IPS-15b (cell line): ENCODE measurements at regions not wholly inside any gene's neighbourhood (a gene's known extent, or its start where the extent isn't known, plus 50 kb on each side); places are given as distances from the start of the nearest gene placed in this dataset.
"Not testable (repeated sequence)": the region's sequence is repeated elsewhere in the genome, so short reads cannot be mapped to it uniquely, and the experiment has no call there.

Experiments
- H3K27me3 ChIP-seq: one replicate; pipeline ENCODE4 v1.6.1; 2013; ENCODE audit warnings: low read length; ENCODE audit not compliant: control insufficient read depth, insufficient read depth
- H3K36me3 ChIP-seq: one replicate; pipeline ENCODE4 v1.6.1; 2013; ENCODE audit warnings: low read length; ENCODE audit not compliant: control insufficient read depth, insufficient read depth
- H3K4me1 ChIP-seq: one replicate; pipeline ENCODE4 v1.6.1; 2013; ENCODE audit warnings: mild to moderate bottlenecking, low read length; ENCODE audit not compliant: control insufficient read depth, insufficient read depth
- H3K4me3 ChIP-seq: one replicate; pipeline ENCODE4 v1.5.1; 2013; ENCODE audit warnings: low read depth, low read length
- H3K9ac ChIP-seq: one replicate; pipeline ENCODE4 v1.6.1; 2013; ENCODE audit warnings: low read depth, mild to moderate bottlenecking, low read length
- H3K9me3 ChIP-seq: one replicate; pipeline ENCODE4 v1.6.1; 2013; ENCODE audit warnings: mild to moderate bottlenecking, low read length; ENCODE audit not compliant: control insufficient read depth, insufficient read depth

GRCh38 chr1:117739504-117739903 is 133.7 kb downstream of the TENT5C start:
- no peak overlapping the region for H3K4me3 ChIP-seq
- H3K4me1 ChIP-seq: no peaks in the 10 kb centered on the region
- no peaks in the 10 kb centered on the region for H3K27me3 ChIP-seq
- H3K36me3 ChIP-seq: no peaks in the 10 kb centered on the region
- no peak overlapping the region for H3K9ac ChIP-seq
- no peaks in the 10 kb centered on the region for H3K9me3 ChIP-seq

DNA sequence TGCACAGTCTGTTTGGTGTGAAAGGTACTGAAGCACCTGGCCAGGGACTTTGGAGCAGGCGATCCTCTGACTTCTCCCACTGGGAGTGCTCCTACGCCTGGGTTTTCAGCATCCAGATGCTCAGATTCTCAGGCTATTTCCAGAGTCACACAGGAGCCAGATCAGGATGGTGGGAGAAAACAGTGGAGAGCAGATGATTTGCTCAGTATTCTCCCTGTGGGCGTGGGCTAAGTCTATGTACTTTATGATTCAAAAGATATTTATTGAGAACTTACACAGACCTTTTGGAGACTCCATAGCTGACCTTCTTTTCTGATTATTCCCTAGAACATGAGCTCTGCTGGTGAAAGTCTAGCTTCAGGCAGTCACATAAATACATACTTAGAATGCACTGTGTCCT is 134.6 kb downstream of the TENT5C start:
- H3K9me3 ChIP-seq: no peaks in the 10 kb centered on the region
- no peaks in the 10 kb centered on the region for H3K27me3 ChIP-seq
- no peaks in the 10 kb centered on the region for H3K4me1 ChIP-seq
- H3K36me3 ChIP-seq: no peaks in the 10 kb centered on the region
- no peak overlapping the region for H3K4me3 ChIP-seq
- H3K9ac ChIP-seq: no peak overlapping the region

- not testable (repeated sequence) for H3K9me3 ChIP-seq, H3K4me3 ChIP-seq, H3K4me1 ChIP-seq, H3K27me3 ChIP-seq, H3K36me3 ChIP-seq, H3K9ac ChIP-seq
Measured at GRCh38 chr1:117746565-117746964, 140.7 kb downstream of the TENT5C start.

DNA sequence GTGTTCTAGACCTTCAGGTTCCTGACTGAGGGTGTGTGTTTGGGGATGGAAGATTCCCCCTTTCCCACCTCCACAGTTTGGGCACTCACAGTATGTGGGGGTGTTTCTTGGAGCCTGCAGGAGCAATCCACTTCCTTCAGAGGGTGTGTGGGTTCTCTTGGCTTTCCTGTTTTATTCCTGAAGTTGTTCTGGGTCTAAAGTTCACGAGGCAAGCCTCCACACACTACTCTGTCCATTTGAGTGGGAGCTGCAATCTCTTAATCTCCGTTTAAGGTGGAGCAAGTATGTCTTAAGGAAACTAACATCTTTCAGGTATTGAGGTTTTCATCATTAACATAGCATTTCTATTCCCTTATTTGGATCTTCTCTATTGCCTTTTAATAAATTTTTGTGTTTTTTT is 141.8 kb downstream of the TENT5C start:
- Histone ChIP-seq H3K9me3 (no peaks in the 10 kb centered on the region), H3K27me3 (no peaks in the 10 kb centered on the region), H3K4me3 (no peak overlapping the region), H3K4me1 (no peaks in the 10 kb centered on the region), H3K36me3 (no peaks in the 10 kb centered on the region), H3K9ac (no peak overlapping the region)

DNA sequence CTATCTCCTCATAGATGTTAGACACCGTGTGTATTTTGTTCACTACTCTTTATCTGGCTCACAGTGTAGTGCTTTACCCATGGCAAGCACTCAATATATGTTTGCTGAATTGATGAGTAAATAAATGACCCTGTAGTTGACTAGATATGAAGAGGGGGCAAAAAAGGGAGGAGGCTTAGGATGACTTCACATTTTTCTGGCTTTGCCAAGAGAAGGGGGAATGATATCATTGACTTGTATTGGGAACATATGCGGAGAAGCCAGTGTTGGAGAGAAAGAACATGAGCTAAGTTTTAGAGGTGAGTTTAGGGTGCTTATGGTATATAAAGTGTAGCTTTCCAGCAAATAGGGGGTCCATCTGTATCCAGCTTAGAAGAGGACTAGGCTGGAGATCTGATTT is 145.5 kb downstream of the TENT5C start:
- H3K9ac ChIP-seq: no peak overlapping the region
- no peaks in the 10 kb centered on the region for H3K4me1 ChIP-seq
- no peaks in the 10 kb centered on the region for H3K36me3 ChIP-seq
- no peaks in the 10 kb centered on the region for H3K9me3 ChIP-seq
- no peak overlapping the region for H3K4me3 ChIP-seq
- no peaks in the 10 kb centered on the region for H3K27me3 ChIP-seq

DNA sequence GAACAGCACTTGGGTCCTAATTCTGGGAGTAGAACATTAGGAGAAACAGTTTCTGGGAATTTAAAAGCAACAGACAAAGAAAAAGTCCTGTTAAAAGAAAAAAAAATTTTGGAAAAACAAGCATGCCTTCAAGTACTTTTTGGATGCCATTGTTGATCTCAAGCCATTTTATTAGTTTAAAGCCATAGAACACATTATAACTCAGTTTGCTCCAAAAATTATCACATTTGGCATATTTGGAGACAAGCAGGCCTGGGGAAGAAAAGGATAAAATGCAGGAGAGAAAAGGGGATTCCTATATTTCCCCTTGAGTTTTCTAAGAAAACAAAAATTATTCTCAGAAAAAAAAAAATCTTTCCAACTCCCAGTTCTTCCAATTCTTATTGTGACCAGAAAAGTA is 146.8 kb downstream of the TENT5C start:
- Histone ChIP-seq H3K9ac (no peak overlapping the region), H3K36me3 (no peaks in the 10 kb centered on the region), H3K27me3 (no peaks in the 10 kb centered on the region), H3K9me3 (no peaks in the 10 kb centered on the region), H3K4me3 (no peak overlapping the region), H3K4me1 (peaks cover under 1% of the 10 kb centered on the region)

GRCh38 chr1:117753232-117753631 is 147.4 kb downstream of the TENT5C start:
- no peak overlapping the region for H3K9ac ChIP-seq

DNA sequence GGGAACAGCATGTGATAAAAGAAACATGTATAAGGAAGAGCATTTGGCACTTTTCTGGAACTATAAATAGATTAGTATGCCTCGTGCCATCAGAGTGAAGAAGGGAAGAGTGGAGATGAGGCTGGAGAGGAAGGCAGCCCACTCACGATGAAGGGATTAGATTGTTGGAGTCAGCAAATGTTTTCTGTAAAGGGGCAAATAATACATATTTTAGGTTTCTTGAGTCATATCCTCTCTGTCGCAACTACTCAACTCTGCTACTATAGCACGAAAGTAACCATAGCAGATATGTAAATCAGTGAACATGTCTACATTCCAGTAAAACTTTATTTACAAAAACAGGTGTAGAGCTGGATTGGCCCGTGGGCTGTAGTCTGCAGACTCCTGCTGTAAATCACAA is 147.8 kb downstream of the TENT5C start:
- Histone ChIP-seq H3K4me3 (no peak overlapping the region), H3K9ac (no peak overlapping the region), H3K36me3 (no peaks in the 10 kb centered on the region), H3K4me1 (peaks cover 3% of the 10 kb centered on the region), H3K9me3 (no peaks in the 10 kb centered on the region), H3K27me3 (no peaks in the 10 kb centered on the region)

More at GRCh38 chr1:117753232-117753631, 147.4 kb downstream of the TENT5C start:
- Histone ChIP-seq H3K36me3 (no peaks in the 10 kb centered on the region), H3K4me1 (peaks cover 3% of the 10 kb centered on the region), H3K27me3 (no peaks in the 10 kb centered on the region), H3K9me3 (no peaks in the 10 kb centered on the region), H3K4me3 (no peak overlapping the region)

DNA sequence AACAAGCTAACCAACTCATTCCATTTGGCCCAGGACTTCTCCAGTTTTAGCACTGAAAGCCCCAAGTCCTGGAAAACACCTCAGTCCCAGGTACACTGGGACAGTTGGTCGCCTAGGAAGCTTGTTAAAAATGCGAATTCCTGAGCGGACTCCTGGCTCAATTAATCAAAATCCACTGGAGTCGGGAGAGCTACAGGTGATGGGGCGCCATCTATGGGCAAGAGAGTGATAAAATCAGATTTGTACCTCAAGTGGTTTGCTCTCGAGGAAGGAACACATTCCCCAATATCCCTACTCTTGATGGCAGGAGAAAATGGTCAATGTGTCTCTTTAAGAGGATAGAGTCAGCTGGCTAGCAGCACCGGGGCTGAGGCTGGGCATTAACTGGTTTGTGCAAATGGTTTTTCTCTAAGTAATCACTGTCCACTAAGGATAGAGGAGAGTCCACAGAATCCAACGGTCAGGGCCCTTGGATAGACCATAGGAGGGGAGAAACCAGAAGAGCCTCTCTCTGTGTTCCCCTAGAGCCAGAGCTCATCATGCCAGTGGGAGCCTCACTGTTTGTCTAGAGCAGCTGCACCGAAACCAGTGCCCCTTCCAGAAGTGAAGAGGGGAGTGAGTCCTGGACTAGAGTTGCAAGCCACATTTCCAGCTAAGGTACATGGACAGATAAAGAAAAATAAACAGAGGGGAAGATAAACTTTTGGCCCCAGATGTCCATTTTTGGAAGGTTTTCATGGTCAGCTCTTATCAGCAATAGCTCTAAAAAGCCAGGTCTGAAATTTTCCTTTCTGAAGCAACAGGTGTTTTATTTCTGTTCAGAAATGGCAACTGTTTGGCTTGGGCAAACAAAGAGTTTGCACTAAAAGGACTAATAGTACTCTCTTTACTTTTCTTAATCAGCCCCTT is 148.5 kb downstream of the TENT5C start:
- Histone ChIP-seq H3K9ac (no peak overlapping the region), H3K4me3 (no peak overlapping the region)

GRCh38 chr1:117757668-117758067 is 151.8 kb downstream of the TENT5C start:
- no peaks in the 10 kb centered on the region for H3K27me3 ChIP-seq
- no peaks in the 10 kb centered on the region for H3K9me3 ChIP-seq
- H3K4me3 ChIP-seq: no peak overlapping the region
- no peaks in the 10 kb centered on the region for H3K36me3 ChIP-seq
- H3K9ac ChIP-seq: no peak overlapping the region
- peaks cover 5% of the 10 kb centered on the region for H3K4me1 ChIP-seq

More for the DNA sequence above, 148.5 kb downstream of the TENT5C start:
- Histone ChIP-seq H3K9me3 (no peaks in the 10 kb centered on the region), H3K27me3 (no peaks in the 10 kb centered on the region), H3K36me3 (no peaks in the 10 kb centered on the region), H3K4me1 (peaks cover 3% of the 10 kb centered on the region)

GRCh38 chr1:117758444-117759316 is 152.8 kb downstream of the TENT5C start:
- Histone ChIP-seq H3K9ac (no peak overlapping the region), H3K36me3 (no peaks in the 10 kb centered on the region), H3K27me3 (no peaks in the 10 kb centered on the region), H3K9me3 (no peaks in the 10 kb centered on the region), H3K4me3 (peak overlapping the region; percentile 47), H3K4me1 (peaks cover 5% of the 10 kb centered on the region)
